ENCODE measurements at regions not wholly inside any gene's neighbourhood (a gene's known extent, or its start where the extent isn't known, plus 50 kb on each side); places are given as distances from the start of the nearest gene placed in this dataset.

DNA sequence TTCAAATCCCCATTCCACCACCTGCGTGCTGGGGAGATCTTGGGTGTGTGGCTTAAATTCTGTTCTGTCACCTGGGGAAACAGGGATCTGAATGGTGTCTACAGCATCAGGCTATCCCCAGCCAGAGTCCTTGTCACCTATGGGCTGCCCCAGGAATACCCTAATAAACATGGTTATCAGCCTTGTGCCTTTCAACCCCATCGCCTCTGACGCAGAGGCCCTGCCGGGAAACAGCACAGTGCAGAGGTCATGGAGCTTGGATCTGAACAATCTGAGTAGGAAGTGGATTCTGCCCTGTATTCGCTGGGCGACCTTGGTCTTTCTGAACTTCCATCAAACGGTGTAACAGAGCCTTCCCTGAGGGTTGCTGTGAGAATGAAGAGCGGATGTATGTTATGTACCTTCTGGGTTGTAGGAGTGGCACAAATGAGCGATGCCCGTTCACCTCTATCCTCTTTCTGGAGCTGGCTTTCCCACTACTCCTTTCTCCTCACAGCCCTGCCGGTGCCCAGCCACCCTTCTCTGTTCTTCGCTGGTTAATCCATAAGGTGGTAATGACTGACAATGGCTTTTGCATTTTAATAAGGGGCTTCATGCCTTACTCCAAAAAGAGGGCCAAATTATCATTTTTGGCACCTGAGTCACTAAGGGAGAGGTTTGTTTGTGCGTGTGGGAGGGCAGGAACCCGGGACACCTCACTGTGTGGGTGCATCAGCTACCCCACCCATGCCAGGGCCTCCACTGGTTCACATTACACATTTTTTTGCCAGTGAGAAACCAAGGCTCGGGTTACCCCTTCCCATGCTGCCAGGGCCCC lies 256.5 kb downstream of the MYCN start:
- no peaks in the 10 kb centered on the region for H3K27me3 ChIP-seq (ENCODE audit: control insufficient read depth, insufficient read depth, low read length)
- no peak overlapping the region for H3K4me3 ChIP-seq (ENCODE audit: low read depth, low read length)
- TF ChIP-seq, protein P1, sequence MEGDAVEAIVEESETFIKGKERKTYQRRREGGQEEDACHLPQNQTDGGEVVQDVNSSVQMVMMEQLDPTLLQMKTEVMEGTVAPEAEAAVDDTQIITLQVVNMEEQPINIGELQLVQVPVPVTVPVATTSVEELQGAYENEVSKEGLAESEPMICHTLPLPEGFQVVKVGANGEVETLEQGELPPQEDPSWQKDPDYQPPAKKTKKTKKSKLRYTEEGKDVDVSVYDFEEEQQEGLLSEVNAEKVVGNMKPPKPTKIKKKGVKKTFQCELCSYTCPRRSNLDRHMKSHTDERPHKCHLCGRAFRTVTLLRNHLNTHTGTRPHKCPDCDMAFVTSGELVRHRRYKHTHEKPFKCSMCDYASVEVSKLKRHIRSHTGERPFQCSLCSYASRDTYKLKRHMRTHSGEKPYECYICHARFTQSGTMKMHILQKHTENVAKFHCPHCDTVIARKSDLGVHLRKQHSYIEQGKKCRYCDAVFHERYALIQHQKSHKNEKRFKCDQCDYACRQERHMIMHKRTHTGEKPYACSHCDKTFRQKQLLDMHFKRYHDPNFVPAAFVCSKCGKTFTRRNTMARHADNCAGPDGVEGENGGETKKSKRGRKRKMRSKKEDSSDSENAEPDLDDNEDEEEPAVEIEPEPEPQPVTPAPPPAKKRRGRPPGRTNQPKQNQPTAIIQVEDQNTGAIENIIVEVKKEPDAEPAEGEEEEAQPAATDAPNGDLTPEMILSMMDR (IDR thresholded peaks at IDR 0.05; ENCODE audit: insufficient read depth, low read length, severe bottlenecking), result no peak
- no peak for FAIRE-seq
- H3K36me3 ChIP-seq (ENCODE audit: control insufficient read depth, insufficient read depth, low read length), result no peaks in the 10 kb centered on the region
- peak; percentile 61 for DNase-seq (ENCODE audit: low read depth)

DNA sequence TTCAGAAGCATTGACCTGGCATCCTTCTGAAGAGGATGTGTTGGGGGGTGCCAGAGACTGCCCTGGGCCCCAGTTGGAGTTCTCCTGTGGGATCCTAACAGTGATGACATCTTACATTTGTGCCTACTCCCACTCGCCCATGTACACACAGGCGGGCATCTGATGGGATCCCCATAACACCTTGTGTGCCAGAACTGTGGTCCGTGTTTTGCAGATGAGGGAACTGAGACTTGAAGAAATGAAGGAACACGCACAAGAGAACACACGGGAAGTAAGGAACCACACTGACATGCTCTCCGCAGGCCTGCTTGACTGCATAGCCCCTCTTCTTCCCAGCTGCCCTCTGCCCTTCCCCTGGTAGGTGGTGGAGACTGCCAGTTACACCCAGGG lies 255.3 kb downstream of the MYCN start:
- TF ChIP-seq, protein P1 (IDR thresholded peaks at IDR 0.05; ENCODE audit: insufficient read depth, low read length, severe bottlenecking), result no peak
- FAIRE-seq, result peak; percentile 52
- Histone ChIP-seq H3K27me3 (ENCODE audit: control insufficient read depth, insufficient read depth, low read length) (no peaks in the 10 kb centered on the region), H3K36me3 (ENCODE audit: control insufficient read depth, insufficient read depth, low read length) (no peaks in the 10 kb centered on the region), H3K4me3 (ENCODE audit: low read depth, low read length) (no peak overlapping the region)
- no peak for DNase-seq (ENCODE audit: low read depth)

DNA sequence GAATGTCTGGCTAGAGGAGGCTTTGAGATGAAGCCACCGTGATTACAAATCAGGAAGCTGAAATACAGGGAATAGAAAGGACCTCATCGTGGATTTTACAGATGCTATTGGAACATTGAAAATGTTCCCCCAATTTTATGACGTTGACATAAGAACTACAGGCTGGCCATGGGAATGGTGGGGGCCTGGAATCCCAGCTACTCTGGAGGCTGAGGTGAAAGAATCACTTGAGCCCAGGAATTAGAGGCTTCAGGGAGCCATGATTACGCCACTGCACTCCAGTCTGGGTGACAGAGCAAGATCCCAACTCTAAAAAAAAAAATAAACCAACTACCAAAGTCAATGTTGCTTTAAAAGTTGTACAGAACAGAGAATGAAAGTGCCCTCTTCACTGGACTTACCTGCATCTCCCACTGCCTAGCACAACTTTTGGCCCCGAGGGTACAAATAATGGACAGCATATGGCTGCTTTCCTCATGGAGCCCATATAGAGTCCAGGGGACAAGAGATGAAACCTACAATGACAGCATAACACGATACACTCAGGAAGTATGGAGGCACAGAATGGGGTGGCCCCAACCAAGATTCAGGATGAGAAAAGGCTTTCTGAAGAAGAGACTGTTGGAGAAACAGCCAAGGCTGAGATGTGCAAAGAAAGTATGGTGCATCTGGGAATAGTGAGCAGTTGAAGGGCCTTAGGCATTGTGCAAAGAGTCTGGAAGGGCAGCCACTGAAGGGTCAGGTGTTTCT lies 254.8 kb downstream of the MYCN start:
- TF ChIP-seq, protein P1 (IDR thresholded peaks at IDR 0.05; ENCODE audit: insufficient read depth, low read length, severe bottlenecking), result no peak
- Histone ChIP-seq H3K36me3 (ENCODE audit: control insufficient read depth, insufficient read depth, low read length) (no peaks in the 10 kb centered on the region), H3K4me3 (ENCODE audit: low read depth, low read length) (no peak overlapping the region), H3K27me3 (ENCODE audit: control insufficient read depth, insufficient read depth, low read length) (no peaks in the 10 kb centered on the region)
- DNase-seq (ENCODE audit: low read depth) (no peak), FAIRE-seq (no peak)

DNA sequence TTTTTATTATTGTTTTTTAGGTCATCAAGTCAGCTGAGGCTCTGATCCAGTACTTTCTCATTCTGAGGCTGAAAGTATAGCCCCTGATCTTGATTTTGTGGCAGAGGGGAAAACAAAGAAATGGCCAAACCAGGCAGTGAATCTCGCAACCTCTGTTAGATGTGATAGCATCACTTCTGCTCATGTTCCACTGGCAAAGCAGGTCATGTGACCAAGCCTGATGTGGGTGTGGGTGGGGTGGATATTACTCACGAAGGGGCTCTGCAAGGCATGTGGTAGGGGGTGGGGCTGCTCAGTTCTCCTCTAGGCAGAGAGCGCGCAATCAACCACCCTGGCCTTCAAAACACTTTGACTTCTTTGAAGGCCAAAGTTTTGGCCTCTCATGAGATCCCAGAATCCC lies 254.2 kb downstream of the MYCN start:
- FAIRE-seq (no peak), DNase-seq (ENCODE audit: low read depth) (no peak)
- H3K4me3 ChIP-seq (ENCODE audit: low read depth, low read length), result no peak overlapping the region
- no peaks in the 10 kb centered on the region for H3K36me3 ChIP-seq (ENCODE audit: control insufficient read depth, insufficient read depth, low read length)
- TF ChIP-seq, protein P1 (IDR thresholded peaks at IDR 0.05; ENCODE audit: insufficient read depth, low read length, severe bottlenecking), result no peak
- H3K27me3 ChIP-seq (ENCODE audit: control insufficient read depth, insufficient read depth, low read length), result no peaks in the 10 kb centered on the region

DNA sequence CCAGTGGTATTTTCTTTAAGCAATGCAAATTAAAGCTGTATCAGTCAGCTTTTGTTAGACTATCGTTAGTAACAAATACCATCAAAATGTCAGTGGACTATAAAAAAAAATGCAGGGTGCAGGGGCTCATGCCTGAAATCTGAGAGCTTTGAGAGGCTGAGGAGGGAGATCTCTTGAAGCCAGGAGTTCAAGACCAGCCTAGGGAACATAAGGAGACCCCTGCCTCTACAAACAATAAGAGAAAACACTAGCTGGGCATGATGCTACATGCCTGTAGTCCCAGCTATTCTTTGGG lies 253.7 kb downstream of the MYCN start:
- TF ChIP-seq, protein P1 (IDR thresholded peaks at IDR 0.05; ENCODE audit: insufficient read depth, low read length, severe bottlenecking), result no peak
- H3K4me3 ChIP-seq (ENCODE audit: low read depth, low read length), result no peak overlapping the region
- no peaks in the 10 kb centered on the region for H3K27me3 ChIP-seq (ENCODE audit: control insufficient read depth, insufficient read depth, low read length)
- H3K36me3 ChIP-seq (ENCODE audit: control insufficient read depth, insufficient read depth, low read length), result no peaks in the 10 kb centered on the region
- FAIRE-seq (no peak), DNase-seq (ENCODE audit: low read depth) (no peak)
